Lower lobe of right lung (tissue), 2 donors: ENCODE measurements at regions not wholly inside any gene's neighbourhood (a gene's known extent, or its start where the extent isn't known, plus 50 kb on each side); places are given as distances from the start of the nearest gene placed in this dataset.

Source experiments
- ATAC-seq, 2 donors: fragments of 200-7000 bp; cut with Tn5 transposase; one replicate each; pipeline ENCODE4 v1.9.1; 2020 to 2022; ENCODE audit warnings: mild to moderate bottlenecking in 2 of 2, moderate library complexity in 2 of 2
- DNase-seq: peaks from one replicate; pipeline ENCODE4 v3.0.0-alpha.2; 2020
- H3K27ac ChIP-seq: fragments of 200-600 bp; one replicate; pipeline ENCODE4 v1.8.0; 2022
- H3K27me3 ChIP-seq: fragments of 200-600 bp; one replicate; pipeline ENCODE4 v1.8.0; 2022; ENCODE audit warnings: low read depth
- H3K36me3 ChIP-seq: fragments of 200-600 bp; one replicate; pipeline ENCODE4 v1.8.0; 2022; ENCODE audit warnings: mild to moderate bottlenecking
- H3K4me1 ChIP-seq: fragments of 200-600 bp; one replicate; pipeline ENCODE4 v1.8.0; 2022
- H3K4me3 ChIP-seq: fragments of 200-600 bp; one replicate; pipeline ENCODE4 v1.8.0; 2022; ENCODE audit warnings: mild to moderate bottlenecking
- H3K9me3 ChIP-seq: fragments of 200-600 bp; one replicate; pipeline ENCODE4 v1.8.0; 2022
- intact Hi-C: fragments of 100-400 bp; cut with DNase I; formaldehyde crosslinking; loops from one replicate; pipeline ENCODE4 v1.11.0; 2022
- TF ChIP-seq, protein P1 (sequence below): fragments of 200-600 bp; IDR thresholded peaks from one replicate; pipeline ENCODE4 v1.8.0; 2022; ENCODE audit warnings: antibody characterized with exemption, mild to moderate bottlenecking
- donor health status: DM: no; HTN: yes; CAD: no; lungs with severe emphysema.

DNA sequence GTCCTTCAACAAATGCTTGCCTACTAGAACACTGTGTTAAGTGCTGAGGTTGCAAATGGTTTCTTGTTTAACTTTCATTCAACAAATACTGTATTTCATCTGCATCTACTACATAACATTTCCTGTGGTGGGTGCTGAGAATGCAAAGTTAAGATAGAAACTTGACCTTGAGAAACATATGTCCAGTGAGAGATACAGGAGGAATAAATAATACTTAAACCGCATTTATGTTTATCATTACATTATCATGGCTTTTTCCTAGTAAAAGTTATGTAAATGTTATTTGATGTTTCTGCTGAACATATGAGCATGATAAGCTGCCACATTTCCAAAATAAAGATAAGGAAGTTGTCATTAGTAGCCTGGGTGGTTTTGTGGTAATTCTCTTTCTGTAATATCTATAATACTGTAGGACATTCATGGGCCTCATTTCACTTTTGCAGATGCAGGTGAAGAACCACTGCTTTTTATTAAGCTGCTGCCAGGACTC, 590.4 kb downstream of the PLPP3 start:
- Histone ChIP-seq H3K4me3 (no peak overlapping the region), H3K4me1 (peaks cover 5% of the 10 kb centered on the region), H3K9me3 (no peaks in the 10 kb centered on the region), H3K27me3 (no peaks in the 10 kb centered on the region), H3K36me3 (no peaks in the 10 kb centered on the region), H3K27ac (no peak overlapping the region)
- ATAC-seq, result no peak
- intact Hi-C loops, result no loop called here
- no peak for DNase-seq
- TF ChIP-seq, protein P1, sequence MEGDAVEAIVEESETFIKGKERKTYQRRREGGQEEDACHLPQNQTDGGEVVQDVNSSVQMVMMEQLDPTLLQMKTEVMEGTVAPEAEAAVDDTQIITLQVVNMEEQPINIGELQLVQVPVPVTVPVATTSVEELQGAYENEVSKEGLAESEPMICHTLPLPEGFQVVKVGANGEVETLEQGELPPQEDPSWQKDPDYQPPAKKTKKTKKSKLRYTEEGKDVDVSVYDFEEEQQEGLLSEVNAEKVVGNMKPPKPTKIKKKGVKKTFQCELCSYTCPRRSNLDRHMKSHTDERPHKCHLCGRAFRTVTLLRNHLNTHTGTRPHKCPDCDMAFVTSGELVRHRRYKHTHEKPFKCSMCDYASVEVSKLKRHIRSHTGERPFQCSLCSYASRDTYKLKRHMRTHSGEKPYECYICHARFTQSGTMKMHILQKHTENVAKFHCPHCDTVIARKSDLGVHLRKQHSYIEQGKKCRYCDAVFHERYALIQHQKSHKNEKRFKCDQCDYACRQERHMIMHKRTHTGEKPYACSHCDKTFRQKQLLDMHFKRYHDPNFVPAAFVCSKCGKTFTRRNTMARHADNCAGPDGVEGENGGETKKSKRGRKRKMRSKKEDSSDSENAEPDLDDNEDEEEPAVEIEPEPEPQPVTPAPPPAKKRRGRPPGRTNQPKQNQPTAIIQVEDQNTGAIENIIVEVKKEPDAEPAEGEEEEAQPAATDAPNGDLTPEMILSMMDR, result no peak

DNA sequence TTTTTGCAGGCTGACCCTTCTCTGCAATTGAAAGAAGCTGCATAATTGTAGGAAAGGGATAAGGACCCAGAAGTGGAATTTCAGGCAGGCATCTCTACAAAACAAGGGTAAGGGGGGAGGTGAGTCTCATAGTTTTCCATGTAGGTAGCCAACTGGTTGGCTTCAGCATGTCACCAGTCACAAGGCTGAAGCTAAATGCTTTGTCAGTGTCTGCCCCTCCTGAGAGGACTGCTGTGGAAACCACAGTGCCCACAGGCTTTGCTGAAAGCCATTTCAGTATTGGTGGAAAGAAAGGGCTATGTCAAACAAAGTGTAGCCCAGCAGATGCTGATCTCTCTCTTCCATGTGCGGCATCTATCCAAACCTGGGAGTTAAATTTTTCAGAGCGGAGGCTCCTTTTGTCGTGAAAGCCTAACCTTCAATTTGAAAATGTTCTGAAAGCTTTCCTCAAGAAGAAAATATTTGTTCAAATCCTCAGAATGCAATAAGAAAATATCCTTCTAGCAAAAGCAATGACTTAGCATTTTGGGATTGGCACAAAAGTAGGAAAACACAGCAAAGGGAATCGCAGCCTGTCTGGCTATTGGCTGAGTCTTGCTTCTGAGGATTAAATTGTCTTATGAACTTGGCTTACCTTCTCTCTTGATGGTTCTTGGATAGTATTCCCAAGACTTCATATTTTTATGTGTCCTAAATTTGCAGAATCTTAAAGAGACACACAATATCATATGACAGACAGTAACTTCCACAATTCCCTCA, 591.7 kb downstream of the PLPP3 start:
- Histone ChIP-seq H3K4me1 (peaks cover 5% of the 10 kb centered on the region), H3K27me3 (no peaks in the 10 kb centered on the region), H3K36me3 (no peaks in the 10 kb centered on the region), H3K27ac (no peak overlapping the region), H3K4me3 (no peak overlapping the region), H3K9me3 (no peaks in the 10 kb centered on the region)
- ATAC-seq, result no peak
- DNase-seq, result no peak
- TF ChIP-seq, protein P1, result no peak
- intact Hi-C loops, result no loop called here

DNA sequence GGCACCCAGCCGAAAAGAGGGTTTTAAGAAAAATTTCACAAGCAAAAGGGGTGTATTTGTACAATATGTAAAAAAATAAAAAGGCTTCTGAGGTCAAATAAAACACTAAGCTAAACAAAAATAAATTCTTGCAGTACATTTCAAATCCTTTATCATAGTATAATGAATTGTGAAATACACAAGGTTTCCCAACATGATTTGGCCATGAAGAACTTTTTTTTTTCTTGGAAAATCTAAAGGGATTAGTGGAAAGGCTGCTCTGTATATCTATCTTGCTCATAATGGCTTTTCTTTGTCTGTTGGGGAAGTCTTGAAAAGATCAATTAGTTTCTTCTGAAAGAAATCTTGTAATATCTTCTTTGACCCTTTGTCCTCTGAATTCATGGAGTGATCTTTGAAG, 593.4 kb downstream of the PLPP3 start:
- TF ChIP-seq, protein P1, result no peak
- Histone ChIP-seq H3K27me3 (no peaks in the 10 kb centered on the region), H3K4me1 (peaks cover 5% of the 10 kb centered on the region), H3K9me3 (no peaks in the 10 kb centered on the region), H3K36me3 (no peaks in the 10 kb centered on the region), H3K4me3 (no peak overlapping the region), H3K27ac (no peak overlapping the region)
- no peak for DNase-seq
- no peak for ATAC-seq
- intact Hi-C loops, result no loop called here

GRCh38 chr1:55981010-55981650, 598.2 kb downstream of the PLPP3 start:
- intact Hi-C loops, result no loop called here
- TF ChIP-seq, protein P1, result no peak

DNA sequence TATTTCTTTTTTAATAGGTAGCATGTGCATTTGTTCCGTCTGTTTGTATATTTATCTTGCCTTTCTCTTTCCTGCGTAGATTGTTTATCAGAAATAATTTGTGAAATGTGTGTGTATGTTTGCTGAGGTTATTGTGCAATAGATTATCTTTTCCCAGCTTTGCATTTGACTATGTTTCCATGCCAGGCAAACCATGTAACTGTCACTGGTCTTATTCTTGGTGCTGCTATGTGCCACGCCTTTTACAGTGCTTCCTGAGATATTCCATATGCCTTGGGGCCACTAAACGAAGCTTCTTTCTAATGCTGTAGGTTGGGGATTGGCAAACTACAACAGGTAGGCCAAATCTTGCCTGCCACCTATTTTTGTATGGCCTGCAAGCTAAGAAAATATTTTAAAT, 598.8 kb downstream of the PLPP3 start:
- TF ChIP-seq, protein P1, result no peak
- H3K27me3 ChIP-seq, result no peaks in the 10 kb centered on the region
- ATAC-seq, result no peak
- DNase-seq, result no peak
- H3K27ac ChIP-seq, result no peak overlapping the region
- H3K4me1 ChIP-seq, result no peaks in the 10 kb centered on the region
- intact Hi-C loops, result no loop called here
- H3K36me3 ChIP-seq, result no peaks in the 10 kb centered on the region
- H3K9me3 ChIP-seq, result no peaks in the 10 kb centered on the region
- H3K4me3 ChIP-seq, result no peak overlapping the region

More at GRCh38 chr1:55981010-55981650, 598.2 kb downstream of the PLPP3 start:
- H3K9me3 ChIP-seq, result no peaks in the 10 kb centered on the region
- H3K27ac ChIP-seq, result no peak overlapping the region
- no peaks in the 10 kb centered on the region for H3K4me1 ChIP-seq
- no peaks in the 10 kb centered on the region for H3K36me3 ChIP-seq
- ATAC-seq (no peak), DNase-seq (no peak)
- H3K27me3 ChIP-seq, result no peaks in the 10 kb centered on the region
- no peak overlapping the region for H3K4me3 ChIP-seq
